Activated naive CD4-positive, alpha-beta T cell treated with Interleukin-2 at 50 U/mL for 16 hours (primary cell): ENCODE measurements at regions not wholly inside any gene's neighbourhood (a gene's known extent, or its start where the extent isn't known, plus 50 kb on each side); places are given as distances from the start of the nearest gene placed in this dataset.
"Not testable (repeated sequence)": the region's sequence is repeated elsewhere in the genome, so short reads cannot be mapped to it uniquely, and the experiment has no call there.

Experiments used
- DNase-seq: peaks from one replicate; pipeline ENCODE4 v3.0.0-alpha.2; 2020

DNA sequence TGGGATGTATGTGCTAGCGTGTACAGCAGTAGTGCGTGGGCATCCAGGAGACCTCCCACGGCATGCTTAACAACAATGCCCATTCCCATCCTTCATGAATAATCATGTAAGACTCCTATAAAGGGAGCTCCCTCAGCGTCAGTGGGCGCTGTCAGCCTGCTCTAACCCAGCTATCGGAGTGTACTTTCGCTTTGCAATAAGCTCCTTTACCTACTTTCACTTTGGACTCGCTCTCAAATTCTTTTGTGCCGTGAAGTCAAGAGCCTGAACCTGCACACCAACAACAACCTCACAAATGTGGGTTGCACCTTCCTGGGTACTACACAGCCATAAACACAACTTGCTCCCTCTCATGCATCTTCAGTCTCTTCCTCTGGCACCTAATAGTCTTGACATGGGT, 114.8 kb upstream of the PAXBP1 start:
- DNase-seq: peak; percentile 34

DNA sequence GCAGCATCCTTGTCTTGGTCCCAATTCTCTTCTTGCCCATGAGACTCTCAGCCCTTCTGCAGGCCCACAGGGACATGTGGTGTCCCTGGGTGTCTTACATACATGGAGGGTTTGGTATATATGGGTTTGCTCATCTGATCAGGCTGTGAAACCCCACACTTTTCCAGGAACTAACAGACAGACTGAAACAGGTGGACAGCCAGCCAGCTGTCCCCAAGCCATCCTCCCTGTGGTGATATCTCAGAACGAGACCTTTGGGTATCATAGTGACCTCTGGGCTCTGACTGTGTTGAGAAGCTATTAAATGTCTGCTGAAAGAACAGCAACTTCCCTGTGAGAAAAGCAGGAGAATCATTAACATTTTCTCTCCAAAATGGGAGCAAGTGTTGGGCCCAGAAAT, 115.5 kb upstream of the PAXBP1 start:
- no peak for DNase-seq

DNA sequence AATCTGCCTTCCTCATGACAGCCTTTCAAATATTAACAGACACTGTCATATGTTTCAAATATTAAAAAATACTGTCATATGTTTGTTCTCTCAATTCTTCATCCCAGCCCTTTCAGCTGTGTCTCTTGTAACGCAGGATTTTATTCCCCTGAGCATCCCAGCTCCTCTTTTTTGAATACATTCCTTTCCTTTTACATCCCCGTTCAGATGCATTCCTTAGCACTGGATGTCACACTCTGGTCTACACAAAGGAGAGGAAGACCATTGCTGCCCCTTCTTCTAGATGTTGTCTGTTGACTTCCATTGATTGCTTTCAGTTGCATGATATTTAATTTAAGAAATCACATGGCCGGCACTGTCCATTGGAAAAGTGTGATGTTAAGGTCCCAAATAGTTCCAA, 117.4 kb upstream of the PAXBP1 start:
- no peak for DNase-seq

DNA sequence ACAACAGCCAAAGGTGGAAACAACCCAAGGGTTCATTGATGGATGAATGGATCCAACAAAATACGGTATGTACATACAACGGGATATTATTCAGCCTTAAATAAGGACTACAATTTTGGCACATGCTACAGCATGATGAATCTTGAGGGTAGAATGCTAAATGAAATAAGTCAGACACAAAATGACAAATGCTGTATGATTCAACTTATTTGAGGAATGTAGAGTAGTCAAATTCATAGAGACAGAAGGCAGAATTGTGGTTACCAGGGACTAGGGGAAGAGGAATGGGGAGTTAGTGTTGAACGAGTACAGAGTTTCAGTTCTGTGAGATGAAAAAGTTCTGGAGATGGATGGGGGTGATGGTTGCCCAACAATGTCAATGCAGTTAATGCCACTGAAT, 118.0 kb upstream of the PAXBP1 start:
- no peak for DNase-seq

DNA sequence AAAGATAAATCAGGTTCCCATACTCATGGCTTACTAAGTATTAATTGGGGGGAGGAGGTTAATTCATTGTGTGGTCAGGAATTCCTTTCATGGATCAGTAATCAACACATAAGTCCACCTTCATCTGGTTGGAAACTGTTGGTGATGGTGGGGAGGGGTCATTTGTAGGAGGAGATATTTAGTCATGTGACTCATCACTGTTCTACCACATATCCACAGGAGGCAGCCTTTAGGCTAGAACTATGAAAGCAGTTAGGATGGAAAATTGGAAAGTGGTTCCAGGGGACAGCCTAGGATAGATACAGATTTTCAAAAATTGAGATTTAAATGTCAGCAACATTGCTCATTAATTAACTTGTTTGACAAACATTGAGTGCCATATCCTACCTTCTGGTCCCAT, 122.8 kb upstream of the PAXBP1 start:
- DNase-seq: no peak

DNA sequence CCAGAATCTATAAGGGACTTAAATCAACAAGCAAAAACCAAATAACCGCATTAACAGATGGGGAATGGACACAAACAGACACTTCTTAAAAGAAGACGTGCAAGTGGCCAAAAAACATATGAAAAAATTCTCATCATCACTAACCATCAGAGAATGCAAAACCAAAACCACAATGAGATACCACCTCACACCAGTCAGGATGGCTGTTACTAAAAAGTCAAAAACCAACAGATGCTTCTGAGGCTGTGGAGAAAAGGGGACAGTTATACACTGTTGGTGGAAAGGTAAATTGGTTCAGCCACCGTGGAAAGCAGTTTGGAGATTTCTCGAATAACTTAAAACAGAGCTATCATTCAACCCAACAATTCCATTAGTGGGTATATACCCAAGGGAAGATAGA, 124.9 kb upstream of the OLIG2 start:
- no peak for DNase-seq

DNA sequence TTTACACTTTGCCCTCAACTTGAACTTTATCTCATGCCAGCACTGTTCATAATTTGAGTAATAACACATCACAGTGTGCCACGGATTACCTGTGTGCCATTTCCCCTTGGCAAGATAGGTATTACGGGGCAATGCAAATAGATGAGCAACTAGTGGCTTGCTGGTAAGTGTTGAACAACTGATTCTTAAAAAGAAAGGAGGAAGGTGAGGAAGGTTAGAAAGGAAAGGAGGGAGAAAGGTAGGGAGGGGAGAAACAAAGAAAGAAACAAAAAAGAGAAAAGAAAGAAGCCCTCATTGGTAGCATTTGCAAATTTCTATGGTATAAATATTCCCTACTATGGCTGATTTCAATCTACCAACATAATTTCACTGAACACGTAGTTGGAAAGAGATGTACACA, 118.2 kb upstream of the OLIG2 start:
- no peak for DNase-seq

DNA sequence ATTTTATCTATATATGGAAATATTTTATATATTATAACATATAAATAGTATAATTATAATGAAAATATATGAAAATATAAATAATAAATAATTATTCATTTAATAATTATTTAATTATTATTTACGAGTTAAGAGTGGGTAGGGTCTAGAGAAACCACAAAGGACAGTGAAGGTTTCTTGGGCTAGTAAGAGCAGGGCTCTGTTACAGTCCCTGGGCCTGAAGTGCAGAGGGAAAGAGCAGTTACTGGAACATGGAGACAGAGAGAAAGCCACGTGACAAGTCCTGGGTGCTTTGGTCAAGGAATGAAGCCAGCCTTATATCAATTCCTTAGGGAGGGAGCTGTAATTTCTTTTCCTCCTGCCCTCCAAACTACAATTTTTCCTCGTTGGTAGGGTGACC, 117.2 kb upstream of the OLIG2 start:
- no peak for DNase-seq

DNA sequence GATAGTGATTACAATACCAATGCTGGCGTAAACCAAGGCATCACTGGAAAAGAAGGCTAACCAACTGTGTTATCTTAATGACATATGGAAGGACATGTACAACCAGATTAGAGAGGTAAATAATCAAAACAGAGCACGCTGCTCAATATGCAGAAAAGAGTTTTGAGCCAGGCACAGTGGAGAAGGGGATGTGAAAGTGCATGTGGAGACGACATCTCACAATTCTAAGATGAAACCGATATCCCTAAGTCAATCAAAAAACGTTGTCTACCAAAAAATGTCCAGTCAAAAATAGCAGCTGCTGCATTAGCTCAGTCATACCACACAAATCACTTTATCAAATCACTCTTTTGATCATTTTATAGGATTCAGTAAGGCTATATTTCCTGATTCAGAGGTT, 116.3 kb upstream of the OLIG2 start:
- DNase-seq: no peak

DNA sequence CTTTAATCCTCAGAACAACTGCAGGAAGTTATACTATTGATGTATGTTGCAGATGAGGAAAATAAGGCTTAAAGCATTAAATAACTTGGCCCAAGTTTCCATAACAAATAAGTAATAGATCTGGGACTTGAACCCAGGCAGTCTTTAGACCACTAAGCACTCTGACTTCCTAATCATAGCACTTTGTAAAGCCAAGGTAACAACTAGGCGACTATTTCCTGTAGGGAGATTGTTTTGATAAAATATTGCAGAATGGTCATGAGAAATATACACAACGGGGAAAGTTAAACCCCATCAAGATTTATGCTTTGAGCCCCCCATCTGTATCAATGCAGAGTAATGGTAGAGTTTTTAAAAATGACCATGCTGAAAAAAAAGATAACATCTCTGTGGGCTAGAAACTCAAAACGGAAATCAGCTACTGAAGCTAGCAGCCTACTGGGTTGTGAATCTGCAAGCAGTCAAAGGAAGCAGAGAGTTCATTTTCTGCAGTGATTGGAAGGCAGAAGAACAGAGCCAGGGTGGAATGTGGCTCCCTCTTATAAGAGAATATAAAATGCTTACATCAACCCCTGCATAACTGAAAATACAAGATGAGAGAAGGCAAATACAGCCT, 111.2 kb upstream of the OLIG2 start:
- no peak for DNase-seq

DNA sequence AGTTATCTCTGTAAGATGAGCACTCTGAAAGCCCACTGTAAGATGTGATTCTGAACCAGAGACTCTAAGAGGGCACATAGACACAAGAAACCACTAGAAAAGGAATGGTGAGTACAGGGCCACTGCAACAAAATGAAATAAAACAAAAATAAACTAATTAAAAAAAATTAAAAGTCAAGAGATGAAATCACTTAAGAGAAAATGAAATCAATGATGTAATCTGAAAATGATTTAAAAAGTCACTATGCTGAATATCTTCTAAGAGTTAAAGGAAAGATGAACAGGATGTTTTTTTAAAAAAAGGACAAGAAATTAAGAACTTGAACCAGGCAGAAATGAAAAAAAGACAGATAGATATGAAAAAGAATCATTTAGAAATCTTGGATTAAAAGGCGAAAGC, 110.6 kb upstream of the OLIG2 start:
- no peak for DNase-seq

DNA sequence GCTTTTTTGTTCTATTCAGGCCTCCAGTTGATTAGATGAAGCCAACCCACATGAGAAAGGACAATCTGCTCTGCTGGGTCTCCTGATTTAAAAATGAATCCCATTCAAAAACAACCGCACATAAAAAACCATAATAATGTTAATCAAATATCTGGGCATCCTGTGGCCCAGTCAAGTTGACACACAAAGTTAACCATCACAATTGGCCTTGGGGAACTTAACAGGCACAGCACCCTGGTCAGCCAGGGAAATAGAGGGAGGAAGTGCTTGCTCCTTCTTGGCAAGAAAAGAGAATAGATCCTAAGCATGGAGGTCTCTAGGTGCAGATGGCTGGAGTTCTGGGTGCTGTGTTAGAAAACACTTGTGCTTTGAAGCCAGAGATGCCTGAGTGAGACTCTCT, 109.6 kb upstream of the OLIG2 start:
- no peak for DNase-seq

DNA sequence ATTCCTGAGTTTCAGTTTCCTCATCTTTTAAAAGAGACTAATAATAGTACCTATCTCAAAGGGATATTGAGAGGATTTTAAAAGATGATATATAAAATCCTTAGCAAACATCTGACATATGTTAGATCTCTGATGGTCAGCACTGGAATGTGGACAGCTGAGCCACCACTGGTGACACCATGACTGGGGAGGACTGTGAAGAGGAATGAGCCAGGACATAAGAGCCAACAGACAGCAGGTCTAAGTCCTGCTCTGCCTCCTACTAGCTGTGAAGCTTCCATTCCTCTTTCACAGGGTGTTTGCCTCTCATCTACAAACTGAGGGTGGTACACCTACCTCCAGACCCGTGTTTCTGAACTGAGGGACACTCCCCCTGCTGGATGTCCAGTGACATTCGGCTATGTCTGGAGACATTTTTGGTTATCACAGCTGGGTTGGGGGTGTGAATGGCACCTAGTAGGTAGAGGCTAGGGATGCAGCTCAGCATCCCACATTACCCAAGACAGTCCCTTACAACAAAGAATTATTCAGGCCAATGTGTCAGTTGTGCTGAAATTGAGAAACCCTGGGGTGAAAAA, 109.1 kb upstream of the OLIG2 start:
- no peak for DNase-seq

DNA sequence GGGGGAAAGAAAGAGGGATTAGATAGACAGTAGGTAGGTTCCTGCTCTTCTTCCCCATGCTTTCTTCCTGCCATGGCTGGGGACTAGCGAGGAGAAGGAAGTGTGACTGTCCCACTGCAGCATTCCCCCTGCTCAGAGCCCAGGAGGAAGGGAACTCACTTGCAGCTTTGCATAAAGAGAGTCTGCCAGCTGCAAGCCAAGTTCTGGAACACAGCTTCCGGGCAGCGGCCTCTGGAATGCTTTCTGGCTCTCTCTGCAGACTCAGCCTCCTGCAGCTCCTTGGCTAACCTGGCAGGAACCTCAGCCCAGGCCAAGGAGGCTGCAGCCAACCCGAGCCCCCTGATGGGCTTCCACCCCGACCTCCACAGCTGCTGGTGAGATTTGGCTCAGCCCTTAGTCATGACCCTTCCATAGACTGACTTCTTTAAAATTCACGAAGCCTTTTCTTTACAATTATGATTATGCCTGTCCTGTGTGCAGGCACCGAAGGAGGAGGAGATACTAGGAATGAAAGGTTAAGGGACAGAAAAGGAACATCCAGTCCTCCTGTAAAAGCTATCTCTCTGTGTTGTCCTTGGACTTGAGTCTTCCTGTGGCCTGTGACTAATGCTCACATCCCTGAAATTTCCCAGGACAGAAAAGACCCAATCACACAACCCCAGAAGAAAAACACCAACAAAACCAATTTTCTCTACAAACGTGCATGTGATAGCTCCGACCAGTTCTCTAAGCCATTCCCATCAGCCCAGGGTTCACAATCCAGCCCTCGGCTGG, 108.2 kb upstream of the OLIG2 start:
- no peak for DNase-seq

DNA sequence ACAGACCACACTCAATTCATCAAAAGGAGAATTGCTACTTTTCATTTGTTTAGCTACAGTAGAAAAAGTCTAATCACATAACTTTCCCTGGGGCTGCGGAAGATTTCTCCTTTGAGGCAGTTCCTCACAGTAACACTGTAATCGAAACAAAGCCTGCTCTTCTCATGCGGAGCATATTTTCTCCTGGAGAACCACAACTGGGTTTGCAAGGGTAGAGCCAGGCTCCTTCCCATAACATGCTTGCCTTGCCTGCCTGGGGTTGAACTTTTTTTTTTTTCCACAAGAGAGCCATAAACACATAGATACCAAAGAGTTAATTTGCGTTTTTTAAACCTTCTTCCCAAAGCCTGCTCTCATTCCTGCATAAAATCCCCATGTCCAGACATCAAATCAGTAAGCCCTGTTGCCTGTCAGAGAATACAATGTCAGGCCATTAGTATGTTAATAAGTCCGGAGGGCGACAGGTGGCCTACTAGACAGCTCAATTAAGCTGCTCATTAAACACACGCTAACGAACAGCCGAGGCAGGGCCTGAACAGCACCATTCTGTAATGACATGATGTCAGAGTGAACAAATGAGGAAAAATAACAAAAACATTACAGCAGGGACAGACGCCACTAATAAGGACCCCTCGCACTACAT, 107.1 kb upstream of the OLIG2 start:
- DNase-seq: no peak

DNA sequence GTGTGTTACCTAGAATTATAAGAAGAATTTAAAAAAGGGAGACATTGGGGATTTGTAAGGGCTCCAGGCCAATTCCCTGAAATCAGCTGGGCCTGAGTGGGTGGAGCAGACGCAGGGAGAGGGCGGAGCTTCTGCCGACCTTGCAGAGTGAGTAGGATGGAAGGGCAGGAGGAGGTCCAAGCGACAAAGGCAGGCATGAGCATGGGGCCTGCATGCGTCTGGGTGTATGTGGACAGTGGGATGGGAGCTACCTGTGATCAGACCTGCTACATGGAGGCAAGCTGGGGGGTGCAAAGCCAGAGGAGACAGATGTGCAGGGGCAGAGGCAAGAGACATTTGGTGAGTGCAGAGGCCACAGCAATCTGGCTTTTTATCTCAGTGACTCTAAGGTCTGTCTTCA, 105.3 kb upstream of the OLIG2 start:
- DNase-seq: no peak

DNA sequence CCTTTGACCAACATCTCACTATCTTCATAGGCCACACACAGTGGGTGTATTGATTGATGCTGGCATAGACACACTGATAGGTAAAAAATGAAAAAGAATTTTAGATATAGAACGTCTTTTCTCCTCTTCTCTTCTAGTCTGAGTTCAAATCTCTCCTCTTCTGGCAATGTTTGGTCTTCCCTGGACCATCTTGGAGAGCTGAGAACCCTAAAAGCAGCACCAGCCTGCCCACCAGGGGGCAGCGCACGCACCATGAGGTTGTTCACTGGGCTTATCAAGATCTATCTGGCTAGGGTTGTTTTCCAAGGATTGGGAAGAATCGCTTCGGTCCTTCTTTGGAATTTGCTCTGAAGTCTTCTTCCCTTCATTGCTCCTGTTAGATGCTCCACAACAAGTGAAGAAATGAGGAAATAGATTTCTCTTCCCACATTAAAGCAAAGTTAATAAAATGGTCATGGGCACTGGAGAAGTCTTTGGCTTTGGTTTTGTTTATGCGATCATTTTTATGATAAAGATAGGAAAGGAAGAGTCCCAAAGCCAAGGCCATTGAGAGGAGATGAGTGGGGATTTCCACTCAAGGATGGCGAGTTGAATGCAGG, 104.0 kb upstream of the OLIG2 start:
- DNase-seq: peak; percentile 48

DNA sequence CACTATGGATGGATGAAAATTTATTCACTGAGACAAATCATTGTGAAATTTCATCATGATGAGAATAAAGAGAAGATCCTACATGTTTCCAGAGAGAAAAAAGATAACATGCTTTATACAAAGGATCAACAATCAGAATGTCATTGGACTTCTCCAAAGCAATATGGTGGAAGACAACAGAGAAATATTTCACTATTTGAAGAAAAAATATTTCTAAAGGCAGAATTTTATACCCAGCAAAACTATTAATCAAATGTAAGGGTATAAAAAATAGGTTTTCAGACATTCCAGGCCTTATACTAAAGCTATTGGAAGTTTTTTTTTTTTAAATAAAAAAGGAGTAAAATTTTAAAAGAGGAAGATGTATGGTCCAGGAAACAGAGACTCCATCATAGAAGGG, 100.6 kb upstream of the OLIG2 start:
- DNase-seq: no peak

DNA sequence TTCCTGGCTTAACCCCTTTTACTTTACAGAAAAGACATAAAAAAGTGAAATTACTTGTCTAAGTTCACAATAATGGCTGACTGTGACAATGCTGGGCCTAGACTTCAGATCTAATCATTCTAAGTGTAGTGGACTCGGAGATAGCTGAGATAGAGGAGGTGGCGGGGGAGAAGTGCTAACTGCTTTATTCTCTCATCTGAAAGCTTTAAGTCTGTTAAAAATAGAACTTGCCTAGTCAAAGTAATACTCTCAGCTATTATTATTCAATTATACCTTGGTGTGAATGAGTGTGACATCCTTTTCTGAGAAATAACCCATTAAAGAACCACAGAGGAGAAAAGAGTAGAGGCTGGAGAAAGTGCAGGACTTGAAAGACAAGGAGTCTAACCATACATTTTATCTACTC, 96.1 kb upstream of the OLIG2 start:
- peak; percentile 19 for DNase-seq

DNA sequence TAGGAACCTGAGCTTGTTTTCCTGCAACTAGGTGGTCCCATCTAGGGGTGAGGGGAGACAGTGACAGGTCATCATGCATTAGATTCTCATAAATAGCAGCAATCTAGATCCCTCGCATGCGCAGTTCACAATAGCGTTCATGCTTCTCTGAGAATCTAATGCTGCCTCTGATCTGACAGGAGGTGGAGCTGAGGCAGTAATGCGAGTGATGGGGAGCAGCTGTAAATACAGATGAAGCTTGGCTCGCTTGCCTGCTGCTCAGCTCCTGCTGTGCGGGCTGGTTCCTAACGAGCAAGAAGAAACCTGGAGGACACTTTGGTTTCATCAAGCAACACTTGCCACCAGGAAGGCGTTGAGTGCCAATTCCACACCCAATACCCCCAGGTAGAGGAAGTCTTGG, 95.1 kb upstream of the OLIG2 start:
- no peak for DNase-seq

DNA sequence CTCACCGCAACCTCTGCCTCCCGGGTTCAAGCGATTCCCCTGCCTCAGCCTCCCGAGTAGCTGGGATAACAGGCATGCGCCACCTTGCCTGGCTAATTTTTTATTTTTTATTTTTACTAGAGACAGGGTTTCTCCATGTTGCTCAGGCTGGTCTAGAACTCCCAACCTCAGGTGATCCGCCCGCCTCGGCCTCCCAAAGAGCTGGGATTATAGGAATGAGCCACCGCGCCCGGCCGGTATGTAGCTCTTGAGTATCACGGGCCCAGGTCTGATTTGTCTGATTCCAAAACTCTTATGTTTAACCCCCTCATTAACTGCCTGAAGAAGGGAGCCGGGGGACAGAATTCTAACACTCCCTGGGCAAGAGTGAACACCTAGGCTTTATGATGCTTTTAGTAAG, 91.7 kb upstream of the OLIG2 start:
- DNase-seq: not testable (repeated sequence)

DNA sequence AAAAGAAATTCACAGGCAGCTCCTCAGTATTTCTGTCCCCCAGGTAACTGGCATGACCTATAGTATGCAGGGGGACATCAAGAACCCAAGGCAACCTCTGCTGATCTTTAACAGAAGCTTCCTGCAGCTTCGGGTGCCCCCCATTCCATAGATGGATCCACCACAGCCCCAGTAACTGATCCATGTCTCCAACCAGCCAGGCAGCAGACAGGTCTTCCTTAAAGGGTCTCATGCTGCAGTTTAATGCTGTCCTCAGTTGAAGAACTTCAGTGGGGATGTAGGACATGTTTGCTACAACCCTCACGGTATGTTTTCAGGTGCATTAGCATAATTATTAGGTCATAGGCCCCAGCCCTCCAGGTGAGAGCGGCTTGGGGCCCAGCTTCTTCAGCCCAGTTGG, 90.9 kb upstream of the OLIG2 start:
- no peak for DNase-seq

DNA sequence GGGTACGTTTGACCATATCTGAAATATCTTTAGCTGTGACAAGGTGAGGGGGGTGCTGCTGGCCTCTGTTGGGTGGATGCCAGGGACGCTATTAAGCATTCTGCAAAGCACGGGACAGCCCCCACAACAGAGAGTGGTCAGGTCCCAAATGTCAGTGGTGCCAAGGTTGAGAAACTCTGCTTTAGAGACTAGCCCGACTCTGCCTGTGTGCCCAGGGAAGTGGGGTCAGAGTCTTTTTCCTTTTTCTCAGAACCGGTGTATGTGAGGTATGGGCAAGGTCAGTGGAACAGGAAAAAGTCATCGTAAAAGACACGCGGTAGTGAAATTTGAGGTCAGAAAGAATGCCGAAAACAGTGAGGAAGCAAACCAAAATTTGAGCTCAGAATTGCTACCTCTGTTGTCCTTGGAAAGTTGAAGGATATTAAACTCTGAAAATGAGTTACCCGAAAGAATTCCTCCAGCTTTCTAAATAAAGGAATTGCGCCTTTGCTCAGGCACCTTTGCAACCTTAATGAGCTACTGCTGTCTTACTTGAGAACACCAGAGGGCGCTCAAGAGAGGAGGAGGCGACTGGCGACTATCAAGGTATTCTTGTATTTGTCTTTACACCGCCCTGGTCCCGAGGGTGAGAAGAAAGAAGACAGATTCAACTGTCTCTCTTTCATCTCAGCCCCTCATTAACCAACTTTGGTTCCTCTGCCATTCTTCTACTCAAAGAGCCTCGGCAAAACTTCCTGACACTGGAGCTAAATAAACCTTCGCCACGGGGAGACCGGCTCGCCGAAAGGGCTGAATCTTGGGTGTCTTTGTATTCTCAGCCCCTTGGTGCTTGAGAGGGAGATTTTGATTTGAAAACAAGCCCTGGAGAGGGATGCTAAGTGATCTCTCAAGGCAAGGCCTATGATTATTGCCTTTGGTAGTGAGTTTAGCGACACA, 85.4 kb upstream of the OLIG2 start:
- peak; percentile 32 for DNase-seq
